ENCODE measurements at regions not wholly inside any gene's neighbourhood (a gene's known extent, or its start where the extent isn't known, plus 50 kb on each side); places are given as distances from the start of the nearest gene placed in this dataset.

DNA sequence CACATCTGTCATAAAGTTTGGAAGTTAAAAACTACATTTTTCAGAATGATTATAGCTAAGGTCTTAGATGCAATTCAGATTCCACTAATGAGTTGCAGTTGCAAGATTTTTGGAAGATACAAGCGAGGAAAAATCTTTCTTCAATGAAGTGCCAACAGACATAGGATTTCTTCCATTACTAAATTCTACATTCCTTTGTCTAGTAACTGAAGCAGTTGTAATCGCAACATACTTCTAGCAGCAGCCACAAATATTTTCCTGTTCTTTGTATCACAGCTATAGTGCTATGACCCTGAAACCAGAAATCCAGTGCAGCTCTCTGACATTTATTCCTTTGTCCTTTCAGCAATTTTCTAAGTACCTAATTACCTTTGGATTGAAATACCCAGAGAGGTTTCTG, 225.2 kb upstream of the SLIT2 start:
- TF ChIP-seq, protein P1, sequence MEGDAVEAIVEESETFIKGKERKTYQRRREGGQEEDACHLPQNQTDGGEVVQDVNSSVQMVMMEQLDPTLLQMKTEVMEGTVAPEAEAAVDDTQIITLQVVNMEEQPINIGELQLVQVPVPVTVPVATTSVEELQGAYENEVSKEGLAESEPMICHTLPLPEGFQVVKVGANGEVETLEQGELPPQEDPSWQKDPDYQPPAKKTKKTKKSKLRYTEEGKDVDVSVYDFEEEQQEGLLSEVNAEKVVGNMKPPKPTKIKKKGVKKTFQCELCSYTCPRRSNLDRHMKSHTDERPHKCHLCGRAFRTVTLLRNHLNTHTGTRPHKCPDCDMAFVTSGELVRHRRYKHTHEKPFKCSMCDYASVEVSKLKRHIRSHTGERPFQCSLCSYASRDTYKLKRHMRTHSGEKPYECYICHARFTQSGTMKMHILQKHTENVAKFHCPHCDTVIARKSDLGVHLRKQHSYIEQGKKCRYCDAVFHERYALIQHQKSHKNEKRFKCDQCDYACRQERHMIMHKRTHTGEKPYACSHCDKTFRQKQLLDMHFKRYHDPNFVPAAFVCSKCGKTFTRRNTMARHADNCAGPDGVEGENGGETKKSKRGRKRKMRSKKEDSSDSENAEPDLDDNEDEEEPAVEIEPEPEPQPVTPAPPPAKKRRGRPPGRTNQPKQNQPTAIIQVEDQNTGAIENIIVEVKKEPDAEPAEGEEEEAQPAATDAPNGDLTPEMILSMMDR (IDR thresholded peaks at IDR 0.05), result no peak
- TF ChIP-seq POLR2A (IDR thresholded peaks at IDR 0.05) (no peak), POLR2AphosphoS5 (IDR thresholded peaks at IDR 0.05) (no peak), EP300 (IDR thresholded peaks at IDR 0.05) (no peak)
